ENCODE measurements at regions not wholly inside any gene's neighbourhood (a gene's known extent, or its start where the extent isn't known, plus 50 kb on each side); places are given as distances from the start of the nearest gene placed in this dataset.

DNA sequence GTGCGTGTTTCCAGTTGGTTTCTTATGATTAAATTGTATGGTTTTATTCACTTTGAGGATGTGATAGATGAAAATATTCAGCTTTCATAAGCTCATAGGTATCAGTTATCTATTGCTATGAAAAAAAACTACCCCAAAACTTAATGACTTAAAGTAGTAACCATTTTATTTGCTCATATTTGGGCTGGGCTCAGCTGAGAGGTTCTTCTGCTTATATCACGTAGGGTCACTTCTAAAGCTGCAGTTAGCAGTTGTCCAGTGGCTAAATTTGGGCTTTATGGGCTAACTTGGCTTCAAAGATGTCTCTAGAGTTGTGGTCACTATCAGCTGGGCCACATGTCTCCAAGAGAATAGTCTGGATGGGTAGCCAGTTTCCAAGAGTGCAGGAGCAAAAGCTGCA, 206.4 kb upstream of the LYPLAL1 start:
- TF ChIP-seq, protein P1, sequence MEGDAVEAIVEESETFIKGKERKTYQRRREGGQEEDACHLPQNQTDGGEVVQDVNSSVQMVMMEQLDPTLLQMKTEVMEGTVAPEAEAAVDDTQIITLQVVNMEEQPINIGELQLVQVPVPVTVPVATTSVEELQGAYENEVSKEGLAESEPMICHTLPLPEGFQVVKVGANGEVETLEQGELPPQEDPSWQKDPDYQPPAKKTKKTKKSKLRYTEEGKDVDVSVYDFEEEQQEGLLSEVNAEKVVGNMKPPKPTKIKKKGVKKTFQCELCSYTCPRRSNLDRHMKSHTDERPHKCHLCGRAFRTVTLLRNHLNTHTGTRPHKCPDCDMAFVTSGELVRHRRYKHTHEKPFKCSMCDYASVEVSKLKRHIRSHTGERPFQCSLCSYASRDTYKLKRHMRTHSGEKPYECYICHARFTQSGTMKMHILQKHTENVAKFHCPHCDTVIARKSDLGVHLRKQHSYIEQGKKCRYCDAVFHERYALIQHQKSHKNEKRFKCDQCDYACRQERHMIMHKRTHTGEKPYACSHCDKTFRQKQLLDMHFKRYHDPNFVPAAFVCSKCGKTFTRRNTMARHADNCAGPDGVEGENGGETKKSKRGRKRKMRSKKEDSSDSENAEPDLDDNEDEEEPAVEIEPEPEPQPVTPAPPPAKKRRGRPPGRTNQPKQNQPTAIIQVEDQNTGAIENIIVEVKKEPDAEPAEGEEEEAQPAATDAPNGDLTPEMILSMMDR (IDR thresholded peaks at IDR 0.05), result no peak
- TF ChIP-seq EP300 (IDR thresholded peaks at IDR 0.05) (no peak), POLR2AphosphoS5 (IDR thresholded peaks at IDR 0.05) (no peak), POLR2A (IDR thresholded peaks at IDR 0.05) (no peak)

Measured in upper lobe of left lung (tissue), 4 donors.